Astrocyte of the spinal cord (primary cell): ENCODE measurements at regions not wholly inside any gene's neighbourhood (a gene's known extent, or its start where the extent isn't known, plus 50 kb on each side); places are given as distances from the start of the nearest gene placed in this dataset.

Source experiments
- DNase-seq: peaks from one replicate; pipeline ENCODE4 v3.0.0; 2011; ENCODE audit warnings: low read depth, low spot score
- H3K4me3 ChIP-seq: 2 replicates; pipeline ENCODE4 v1.5.1; 2011; ENCODE audit warnings: low read depth, mild to moderate bottlenecking, low read length, moderate library complexity
- CTCF ChIP-seq: IDR thresholded peaks from 2 replicates; pipeline ENCODE4 v1.5.1; 2012; ENCODE audit warnings: low read depth, mild to moderate bottlenecking, low read length, inconsistent platforms
- in situ Hi-C: cut with HindIII; loops from 2 replicates; pipeline ENCODE4 v1.10.0; 2017; ENCODE audit warnings: low sequenced_read_pairs

- H3K4me3 ChIP-seq, result no peak overlapping the region
- no peak for TF ChIP-seq CTCF
- no peak for DNase-seq
- in situ Hi-C loops, result no loop called here
Measured at GRCh38 chr2:234625626-234626250, 128.9 kb upstream of the ARL4C start.

DNA sequence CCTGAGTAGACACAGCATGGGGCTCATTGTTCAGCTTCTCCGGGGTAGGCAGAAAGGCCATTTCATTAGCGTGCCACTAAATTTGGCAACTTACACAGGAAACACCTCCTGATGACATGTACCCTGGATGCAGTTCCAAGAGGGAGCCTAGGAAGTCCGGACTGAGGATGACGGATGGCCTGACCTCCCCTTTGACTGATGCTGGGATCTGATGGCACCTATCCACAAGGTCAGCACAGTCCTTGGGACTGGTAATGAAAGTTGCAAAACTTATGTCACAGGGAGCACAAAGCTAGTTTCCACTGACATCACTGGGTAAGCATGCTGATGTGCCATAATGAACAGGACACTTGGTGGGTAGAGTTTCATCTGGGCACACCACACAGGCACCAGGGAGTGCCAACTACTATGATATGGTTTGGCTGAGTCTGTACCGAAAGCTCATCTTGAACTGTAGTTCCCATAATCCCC is 126.7 kb upstream of the ARL4C start:
- no peak for DNase-seq
- TF ChIP-seq CTCF, result no peak
- in situ Hi-C loops, result no loop called here
- no peak overlapping the region for H3K4me3 ChIP-seq

DNA sequence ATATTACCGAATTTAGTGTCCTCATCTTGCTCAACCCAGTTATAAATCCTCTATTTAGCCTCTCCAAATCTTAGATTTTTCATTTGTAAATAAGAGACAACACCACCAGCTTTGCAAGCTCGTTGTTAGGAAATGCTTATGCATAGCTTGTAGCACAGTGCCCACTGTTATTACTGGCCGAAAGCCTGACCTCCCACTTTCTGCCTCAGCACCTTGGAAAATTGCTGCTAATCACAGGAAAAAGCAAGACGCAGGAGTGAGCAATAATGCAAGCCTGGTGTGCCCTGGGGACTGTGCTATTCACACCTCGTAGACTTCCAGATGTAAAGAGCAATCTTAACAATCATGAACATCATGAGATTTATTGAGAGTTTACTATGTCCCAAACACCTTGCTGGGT is 124.2 kb upstream of the ARL4C start:
- in situ Hi-C loops, result no loop called here
- DNase-seq, result no peak
- no peak overlapping the region for H3K4me3 ChIP-seq
- TF ChIP-seq CTCF, result no peak

DNA sequence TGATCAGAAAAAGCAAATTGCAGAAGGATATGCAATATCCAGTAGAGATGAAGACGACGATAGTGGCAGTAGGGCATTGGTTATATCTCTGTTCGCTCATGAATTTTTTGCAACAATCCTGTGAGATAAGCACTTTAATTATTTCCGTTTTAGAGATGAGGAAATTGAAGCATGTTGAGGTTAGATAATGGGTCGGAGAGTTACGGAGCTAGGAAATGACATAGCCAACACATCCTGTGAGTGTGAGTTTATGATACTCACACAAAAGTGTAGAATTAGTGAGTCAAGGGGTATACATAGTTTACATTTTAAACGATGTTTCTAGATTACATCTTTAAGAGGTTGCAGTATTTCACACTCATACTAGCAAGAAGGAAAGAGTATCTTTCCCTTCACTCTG is 123.1 kb upstream of the ARL4C start:
- in situ Hi-C loops, result no loop called here
- no peak for DNase-seq
- no peak overlapping the region for H3K4me3 ChIP-seq
- no peak for TF ChIP-seq CTCF

DNA sequence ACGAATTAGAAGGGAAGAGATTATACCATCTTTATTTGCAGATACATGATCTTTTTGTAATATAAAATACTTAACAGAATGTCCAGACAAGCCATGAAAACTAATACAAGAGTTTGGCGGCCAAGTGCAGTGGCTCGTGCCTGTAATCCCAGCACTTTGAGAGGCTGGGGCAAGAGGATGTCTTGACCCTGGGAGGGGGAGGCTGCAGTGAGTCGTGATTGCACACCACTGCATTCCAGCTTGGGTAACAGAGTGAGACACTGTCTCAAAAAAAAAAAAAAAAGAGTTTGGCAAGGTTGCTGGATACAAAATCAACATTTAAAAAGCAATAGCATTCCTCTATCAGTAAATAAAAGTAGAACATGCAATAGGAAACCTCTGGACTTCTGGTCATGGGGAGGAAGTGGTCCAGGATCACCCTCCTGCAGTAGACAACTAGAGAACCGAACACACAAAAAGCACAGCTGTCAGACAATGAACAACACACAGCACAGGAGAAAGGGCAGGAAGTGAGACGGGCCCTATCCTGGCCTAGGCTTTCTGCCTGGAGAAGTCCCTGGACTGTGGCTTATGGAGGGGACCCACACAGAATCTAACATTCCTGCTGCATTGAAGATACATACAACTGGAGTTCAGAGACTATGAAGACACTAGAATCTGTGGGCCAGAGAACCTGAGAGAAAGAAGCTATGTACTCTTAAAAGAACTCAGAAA is 118.9 kb upstream of the ARL4C start:
- DNase-seq, result no peak
- no peak overlapping the region for H3K4me3 ChIP-seq
- no peak for TF ChIP-seq CTCF
- in situ Hi-C loops, result no loop called here

DNA sequence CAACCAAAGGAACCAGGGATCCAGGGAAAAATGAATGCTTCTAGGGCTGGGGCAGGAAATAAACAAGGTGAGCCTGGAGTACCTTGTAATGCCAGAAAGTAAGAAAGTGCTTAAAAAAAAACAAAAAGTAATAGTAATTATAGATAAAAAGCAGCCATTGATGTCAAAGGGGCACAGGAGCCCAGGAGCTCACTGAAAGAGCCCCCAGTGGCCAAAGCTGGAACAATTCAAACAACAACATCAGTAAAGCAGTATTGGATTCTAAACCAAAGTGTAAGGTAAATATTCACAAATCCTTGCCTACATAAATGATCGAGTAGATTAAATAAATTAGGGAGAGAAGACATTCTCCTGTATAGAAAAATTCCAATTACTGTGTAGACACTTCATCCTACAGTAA is 114.3 kb upstream of the ARL4C start:
- TF ChIP-seq CTCF, result peak; percentile 41
- H3K4me3 ChIP-seq, result no peak overlapping the region
- in situ Hi-C loops, result no loop called here
- DNase-seq, result no peak
